Activated naive CD8-positive, alpha-beta T cell treated with anti-CD3 and anti-CD28 coated beads for 36 hours (primary cell): ENCODE measurements at regions not wholly inside any gene's neighbourhood (a gene's known extent, or its start where the extent isn't known, plus 50 kb on each side); places are given as distances from the start of the nearest gene placed in this dataset.

ENCODE experiments used
- DNase-seq: peaks from one replicate; pipeline ENCODE4 v3.0.0; 2021
- H3K27ac Mint-ChIP-seq: one replicate; pipeline ENCODE4 v1.8.0; 2022; ENCODE audit warnings: mild to moderate bottlenecking, moderate library complexity, mixed read lengths
- H3K27me3 Mint-ChIP-seq: one replicate; pipeline ENCODE4 v1.8.0; 2022; ENCODE audit warnings: mild to moderate bottlenecking, mixed read lengths
- H3K36me3 Mint-ChIP-seq: one replicate; pipeline ENCODE4 v1.8.0; 2021; ENCODE audit warnings: mild to moderate bottlenecking, mixed read lengths
- H3K4me1 Mint-ChIP-seq: one replicate; pipeline ENCODE4 v1.8.0; 2021; ENCODE audit warnings: mixed read lengths
- H3K4me3 Mint-ChIP-seq: one replicate; pipeline ENCODE4 v1.8.0; 2022; ENCODE audit warnings: mild to moderate bottlenecking, moderate library complexity, mixed read lengths
- H3K9me3 Mint-ChIP-seq: one replicate; pipeline ENCODE4 v1.8.0; 2022; ENCODE audit warnings: mixed read lengths

DNA sequence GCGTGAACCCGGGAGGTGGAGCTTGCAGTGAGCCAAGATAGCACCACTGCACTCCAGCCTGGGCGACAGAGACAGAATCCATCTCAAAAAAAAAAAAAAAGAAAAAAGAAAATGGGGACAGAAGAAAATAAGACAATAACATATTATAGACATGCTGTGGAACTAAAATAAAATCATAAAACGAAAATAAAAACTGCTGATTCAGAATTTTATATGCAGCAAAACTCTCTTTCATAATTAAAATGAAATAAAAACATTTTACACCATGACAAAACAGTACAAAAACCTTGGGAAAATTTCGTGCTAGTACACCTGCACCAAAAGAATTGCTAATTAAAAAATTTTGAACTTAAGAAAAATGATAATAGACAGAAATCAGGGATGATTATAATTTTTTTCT, 2245.1 kb downstream of the PCDH9 start:
- no peak overlapping the region for H3K4me3 Mint-ChIP-seq
- no peaks in the 10 kb centered on the region for H3K36me3 Mint-ChIP-seq
- H3K9me3 Mint-ChIP-seq: peaks cover 7% of the 10 kb centered on the region
- no peak for DNase-seq
- H3K27me3 Mint-ChIP-seq: no peaks in the 10 kb centered on the region
- H3K27ac Mint-ChIP-seq: no peak overlapping the region
- H3K4me1 Mint-ChIP-seq: no peaks in the 10 kb centered on the region

DNA sequence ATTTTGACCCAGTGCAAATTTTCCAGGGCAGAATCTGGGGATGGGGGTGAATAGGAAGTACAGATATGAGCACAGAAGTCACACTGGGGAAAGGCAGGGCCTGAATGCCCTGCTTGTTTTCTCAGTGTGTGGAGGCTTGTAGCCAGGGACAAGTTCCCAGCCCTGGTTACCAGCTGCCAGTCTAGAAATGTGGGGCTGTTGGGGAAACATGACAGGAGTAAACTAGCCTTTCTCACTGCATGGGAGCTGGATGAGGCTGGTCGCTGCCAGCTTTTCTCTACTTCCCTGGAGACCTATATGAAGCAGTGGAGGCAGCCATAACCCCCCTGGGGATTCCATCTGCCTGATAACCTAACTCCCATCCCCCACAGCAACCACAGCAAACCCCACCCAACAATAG, 2267.7 kb downstream of the PCDH9 start:
- H3K4me3 Mint-ChIP-seq: no peak overlapping the region
- H3K27me3 Mint-ChIP-seq: no peaks in the 10 kb centered on the region
- no peaks in the 10 kb centered on the region for H3K36me3 Mint-ChIP-seq
- no peak for DNase-seq
- no peak overlapping the region for H3K27ac Mint-ChIP-seq
- peaks cover 9% of the 10 kb centered on the region for H3K9me3 Mint-ChIP-seq
- no peaks in the 10 kb centered on the region for H3K4me1 Mint-ChIP-seq

DNA sequence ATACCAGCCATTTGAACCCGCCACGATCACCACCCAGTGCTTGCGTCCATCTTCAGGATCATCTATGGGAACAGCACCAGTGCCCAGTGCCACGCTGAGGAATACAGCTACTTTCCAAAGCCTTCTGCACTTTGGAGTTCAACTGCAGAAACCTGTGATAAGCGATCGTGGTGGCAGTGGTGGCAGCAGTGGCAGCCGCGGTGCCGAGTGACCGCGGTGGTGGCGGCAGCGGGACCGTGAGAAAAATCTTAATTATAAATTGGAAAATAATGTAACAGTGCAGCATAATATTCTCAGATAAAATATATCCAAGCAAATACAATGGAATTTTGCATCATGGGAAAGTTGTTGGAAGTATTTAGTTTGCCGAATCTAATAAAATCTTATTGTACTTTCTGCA, 2270.9 kb downstream of the PCDH9 start:
- H3K4me3 Mint-ChIP-seq: no peak overlapping the region
- no peak overlapping the region for H3K27ac Mint-ChIP-seq
- H3K9me3 Mint-ChIP-seq: peaks cover 4% of the 10 kb centered on the region
- H3K36me3 Mint-ChIP-seq: no peaks in the 10 kb centered on the region
- no peaks in the 10 kb centered on the region for H3K27me3 Mint-ChIP-seq
- no peaks in the 10 kb centered on the region for H3K4me1 Mint-ChIP-seq
- no peak for DNase-seq

DNA sequence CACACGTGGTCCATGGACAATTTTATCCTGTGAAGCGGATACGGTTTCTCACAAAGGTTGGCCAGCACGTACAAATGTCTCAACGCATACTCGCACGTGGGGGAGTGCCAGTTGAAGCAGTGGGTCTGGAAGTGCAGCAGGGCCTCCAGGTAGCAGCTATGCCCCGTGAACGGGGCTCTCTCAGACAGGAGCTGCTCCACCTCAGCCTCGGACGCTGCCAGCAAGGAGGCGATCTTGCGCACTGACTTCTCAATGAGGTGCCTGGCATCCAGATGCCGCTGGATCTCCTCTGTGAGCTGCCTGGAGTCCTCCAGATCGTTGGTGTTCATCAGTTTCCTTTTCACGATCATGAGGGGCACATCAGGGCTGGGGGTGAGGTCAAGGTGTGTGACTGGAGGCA, 2272.0 kb downstream of the PCDH9 start:
- no peaks in the 10 kb centered on the region for H3K36me3 Mint-ChIP-seq
- peaks cover 4% of the 10 kb centered on the region for H3K9me3 Mint-ChIP-seq
- H3K27me3 Mint-ChIP-seq: no peaks in the 10 kb centered on the region
- no peak overlapping the region for H3K27ac Mint-ChIP-seq
- H3K4me3 Mint-ChIP-seq: no peak overlapping the region
- no peak for DNase-seq
- H3K4me1 Mint-ChIP-seq: no peaks in the 10 kb centered on the region

DNA sequence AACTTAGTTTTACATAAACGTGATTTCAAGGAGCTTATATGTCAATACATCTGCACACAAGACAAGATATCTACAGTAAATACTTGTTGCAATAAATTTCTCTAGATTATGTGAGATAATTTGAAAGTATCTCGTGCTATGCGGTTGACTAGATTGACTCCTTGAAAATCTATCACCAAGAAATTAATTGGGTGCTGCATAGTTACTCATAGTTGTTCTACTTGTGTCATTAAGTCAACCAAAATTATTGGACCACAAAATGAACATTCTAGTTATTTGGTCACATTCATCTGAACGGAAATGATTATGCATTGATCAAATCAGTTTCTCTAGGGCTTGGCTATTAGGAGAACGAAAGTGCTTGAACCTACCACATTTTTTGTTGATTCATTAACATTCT, 2291.5 kb downstream of the PCDH9 start:
- Mint-ChIP-seq H3K9me3 (no peaks in the 10 kb centered on the region), H3K36me3 (no peaks in the 10 kb centered on the region), H3K27me3 (no peaks in the 10 kb centered on the region), H3K4me3 (no peak overlapping the region), H3K4me1 (no peaks in the 10 kb centered on the region), H3K27ac (no peak overlapping the region)
- no peak for DNase-seq

DNA sequence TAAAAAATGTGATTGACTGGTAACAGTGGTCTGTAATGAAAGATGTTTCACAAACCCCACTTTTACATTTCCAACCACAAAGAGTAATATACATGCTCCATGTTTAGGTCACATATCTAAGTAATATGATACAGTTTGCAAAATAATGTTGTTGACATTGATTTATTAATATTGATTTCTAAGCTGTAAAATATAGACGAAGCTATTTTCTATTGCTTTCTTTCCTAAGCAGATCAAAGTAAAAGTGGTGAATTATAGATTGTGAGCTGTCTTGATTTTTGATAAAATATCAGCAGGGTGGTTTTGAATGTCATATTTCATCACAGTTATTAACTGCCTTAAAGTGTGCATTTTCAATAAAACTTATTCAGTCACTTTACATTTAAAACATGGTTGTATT, 2292.8 kb downstream of the PCDH9 start:
- Mint-ChIP-seq H3K36me3 (no peaks in the 10 kb centered on the region), H3K4me1 (no peaks in the 10 kb centered on the region), H3K27me3 (no peaks in the 10 kb centered on the region), H3K4me3 (no peak overlapping the region), H3K9me3 (no peaks in the 10 kb centered on the region), H3K27ac (no peak overlapping the region)
- no peak for DNase-seq

DNA sequence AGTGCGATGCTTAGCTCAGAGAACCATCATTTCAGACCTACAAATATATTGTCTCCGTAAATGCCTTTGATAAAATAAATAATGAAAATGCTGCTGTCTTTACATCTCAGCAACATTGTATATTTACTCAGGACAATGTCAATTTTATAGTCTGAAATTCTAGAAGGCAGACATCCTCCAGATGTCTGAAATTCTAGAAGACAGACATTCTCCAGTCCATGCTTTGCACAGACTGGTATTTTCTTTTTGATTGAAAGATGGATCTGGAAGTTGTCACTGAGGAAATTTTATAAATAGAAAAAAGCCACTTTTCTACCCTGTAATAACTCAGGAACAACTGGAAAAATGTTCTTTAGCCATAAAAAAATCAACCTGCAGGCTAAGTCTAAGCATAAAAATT, 2293.3 kb downstream of the PCDH9 start:
- H3K36me3 Mint-ChIP-seq: no peaks in the 10 kb centered on the region
- H3K4me1 Mint-ChIP-seq: no peaks in the 10 kb centered on the region
- no peaks in the 10 kb centered on the region for H3K9me3 Mint-ChIP-seq
- no peak overlapping the region for H3K27ac Mint-ChIP-seq
- no peaks in the 10 kb centered on the region for H3K27me3 Mint-ChIP-seq
- no peak overlapping the region for H3K4me3 Mint-ChIP-seq
- DNase-seq: no peak

DNA sequence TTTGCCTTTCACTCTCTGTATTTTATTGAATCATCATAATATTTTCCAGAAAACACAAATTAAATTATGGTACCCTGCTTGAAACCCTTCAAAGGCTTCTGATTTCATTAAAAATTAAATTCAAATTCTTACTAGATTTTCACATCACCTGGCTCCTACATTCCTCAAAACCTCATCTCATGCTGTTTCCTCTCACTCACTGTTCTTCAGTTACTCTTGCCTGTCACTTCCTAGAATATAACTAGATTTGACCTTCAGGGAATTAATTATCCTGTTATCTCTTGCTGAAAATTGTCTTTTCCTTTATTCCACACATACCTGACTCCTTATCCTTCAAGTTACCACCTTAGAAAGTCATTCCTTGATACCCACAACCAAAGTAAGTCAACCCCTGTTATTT, 2294.7 kb downstream of the PCDH9 start:
- DNase-seq: no peak
- no peaks in the 10 kb centered on the region for H3K36me3 Mint-ChIP-seq
- H3K4me3 Mint-ChIP-seq: no peak overlapping the region
- H3K27me3 Mint-ChIP-seq: no peaks in the 10 kb centered on the region
- no peak overlapping the region for H3K27ac Mint-ChIP-seq
- H3K9me3 Mint-ChIP-seq: no peaks in the 10 kb centered on the region
- no peaks in the 10 kb centered on the region for H3K4me1 Mint-ChIP-seq

DNA sequence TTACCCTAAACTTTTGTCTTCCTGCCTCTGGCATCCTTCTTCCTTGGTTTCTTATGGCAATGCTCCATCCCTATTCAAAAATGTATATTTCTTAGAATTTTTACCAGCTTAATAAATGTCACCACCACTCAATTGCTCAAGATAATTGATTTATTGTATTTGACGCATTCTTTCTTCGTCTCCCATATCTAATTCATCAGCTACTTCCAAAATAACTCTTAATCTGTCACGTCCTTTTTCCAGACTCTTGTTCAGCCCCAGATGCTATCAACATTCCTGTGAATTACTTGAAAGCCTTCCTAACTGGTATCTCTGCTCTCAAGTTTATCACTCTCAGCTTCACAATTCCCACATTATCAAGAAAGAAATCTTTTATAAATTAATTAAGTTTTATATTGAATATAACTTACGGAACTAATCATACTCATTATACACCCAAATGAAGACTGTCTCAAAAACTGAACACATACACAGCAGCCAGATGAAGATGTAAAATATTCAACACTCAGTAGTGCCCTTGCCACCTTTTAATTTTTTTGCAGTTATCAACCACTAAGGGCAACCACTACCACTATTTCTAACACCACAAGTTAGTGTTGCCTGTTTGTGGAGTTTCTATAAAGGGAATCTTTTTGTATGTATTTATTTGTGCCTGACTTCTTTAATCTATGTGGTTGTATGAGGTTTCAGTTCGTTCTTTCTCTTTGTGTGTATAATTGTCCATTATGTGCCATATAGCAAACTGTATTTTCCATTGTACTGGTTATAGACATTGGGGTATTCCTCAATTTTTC, 2295.4 kb downstream of the PCDH9 start:
- H3K27me3 Mint-ChIP-seq: no peaks in the 10 kb centered on the region
- DNase-seq: no peak

DNA sequence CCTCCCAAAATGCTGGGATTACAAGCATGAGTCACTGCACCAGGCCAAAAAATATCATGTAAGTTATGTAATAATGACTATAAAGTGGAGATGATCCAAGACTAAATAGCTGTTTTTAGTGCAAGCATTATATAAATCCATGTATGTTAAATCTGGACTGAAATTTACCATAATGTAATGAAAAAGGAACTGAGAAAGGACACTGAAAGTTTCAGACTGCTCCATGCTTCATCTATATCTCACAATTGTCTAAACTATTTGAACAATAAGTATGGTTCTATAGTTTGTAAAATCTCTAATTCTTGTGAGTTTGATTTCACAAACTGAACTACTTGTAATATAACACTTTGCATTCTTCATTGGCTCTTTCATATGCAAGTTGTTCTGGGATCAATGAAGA, 2299.5 kb downstream of the PCDH9 start:
- Mint-ChIP-seq H3K27me3 (no peaks in the 10 kb centered on the region), H3K4me3 (no peak overlapping the region), H3K27ac (no peak overlapping the region), H3K36me3 (no peaks in the 10 kb centered on the region), H3K9me3 (no peaks in the 10 kb centered on the region), H3K4me1 (no peaks in the 10 kb centered on the region)
- DNase-seq: no peak

More for the DNA sequence above, 2295.4 kb downstream of the PCDH9 start:
- H3K4me1 Mint-ChIP-seq: no peaks in the 10 kb centered on the region
- no peak overlapping the region for H3K4me3 Mint-ChIP-seq
- no peaks in the 10 kb centered on the region for H3K36me3 Mint-ChIP-seq
- H3K27ac Mint-ChIP-seq: no peak overlapping the region
- H3K9me3 Mint-ChIP-seq: no peaks in the 10 kb centered on the region

DNA sequence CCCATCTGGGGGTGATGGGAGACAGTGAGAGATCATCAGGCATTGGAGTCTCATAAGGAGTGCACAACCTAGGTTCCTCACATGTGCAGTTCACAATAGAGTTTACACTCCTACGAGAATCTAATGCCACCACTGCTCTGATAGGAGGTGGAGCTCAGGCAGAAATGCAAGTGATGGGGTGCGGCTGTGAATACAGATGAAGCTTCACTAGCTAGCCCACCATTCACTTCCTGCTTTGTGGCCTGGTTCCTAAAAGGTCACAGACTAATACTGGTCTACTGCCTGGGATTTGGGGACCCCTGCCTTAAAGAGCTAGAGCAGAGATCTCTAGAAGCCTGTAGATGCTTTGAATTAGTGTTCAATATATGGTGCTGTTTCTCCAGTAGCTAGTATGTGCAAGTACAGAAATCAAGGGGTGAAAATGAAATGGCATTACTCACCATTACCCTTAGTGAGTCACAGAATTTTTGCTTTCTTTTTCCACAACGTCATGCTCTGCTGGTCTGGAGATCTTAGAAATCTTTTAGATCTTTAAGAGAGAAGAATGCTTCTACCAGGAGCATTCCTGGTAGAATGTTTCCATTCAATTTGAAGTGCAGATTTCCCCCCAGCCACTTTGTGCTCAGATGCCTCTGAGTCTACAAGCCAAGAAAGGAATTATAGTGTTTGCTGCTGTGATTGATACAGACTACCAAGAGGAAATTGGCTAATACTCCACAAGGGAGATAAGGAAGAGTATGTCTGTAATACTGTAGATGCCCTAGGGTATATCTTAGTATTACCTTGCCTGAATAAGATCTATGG, 2301.2 kb downstream of the PCDH9 start:
- no peak overlapping the region for H3K4me3 Mint-ChIP-seq
- no peaks in the 10 kb centered on the region for H3K36me3 Mint-ChIP-seq
- H3K4me1 Mint-ChIP-seq: no peaks in the 10 kb centered on the region
- no peaks in the 10 kb centered on the region for H3K9me3 Mint-ChIP-seq
- no peaks in the 10 kb centered on the region for H3K27me3 Mint-ChIP-seq
- no peak overlapping the region for H3K27ac Mint-ChIP-seq
- no peak for DNase-seq

DNA sequence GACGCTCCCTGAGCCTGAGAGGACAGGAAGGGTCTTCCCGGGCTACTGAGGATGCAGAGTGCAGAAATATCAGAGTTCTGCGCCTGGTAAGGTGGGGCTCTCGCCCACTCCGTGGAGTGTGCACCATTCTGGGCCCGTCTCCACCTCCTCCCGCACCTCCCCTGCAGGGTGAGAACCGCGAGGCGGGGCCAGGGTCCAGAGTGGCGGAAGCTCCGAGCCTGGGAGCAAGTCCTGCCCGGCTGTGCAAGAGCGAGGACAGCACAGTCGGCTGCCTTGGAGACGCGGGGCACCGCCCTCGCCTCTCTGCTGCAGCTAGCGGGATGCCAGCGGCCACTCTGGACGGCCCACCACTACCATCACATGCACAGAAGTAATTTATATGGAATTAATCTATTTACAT, 2304.4 kb downstream of the PCDH9 start:
- DNase-seq: no peak
- Mint-ChIP-seq H3K4me3 (no peak overlapping the region), H3K9me3 (peaks cover 4% of the 10 kb centered on the region), H3K27me3 (no peaks in the 10 kb centered on the region), H3K36me3 (no peaks in the 10 kb centered on the region), H3K27ac (no peak overlapping the region), H3K4me1 (no peaks in the 10 kb centered on the region)

DNA sequence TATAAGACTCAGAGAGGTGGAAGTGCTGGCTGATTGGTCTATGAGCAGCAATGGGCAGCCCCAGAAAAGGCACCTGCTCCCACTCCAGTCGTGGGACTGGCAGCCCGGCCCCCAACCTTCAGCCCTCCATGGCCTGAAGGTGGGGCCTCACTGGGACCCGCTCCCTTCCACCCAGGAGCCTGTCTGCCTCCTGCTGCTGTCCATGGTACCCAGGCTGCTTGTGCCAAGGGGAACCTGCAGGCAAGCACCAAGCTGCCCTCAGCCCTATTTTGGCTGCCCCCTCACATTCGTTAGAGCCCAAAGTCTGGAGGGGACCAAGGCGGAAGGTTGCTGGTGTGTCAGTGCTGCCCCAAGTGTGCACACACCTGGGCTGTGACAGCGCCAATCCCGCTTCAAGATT, 2304.9 kb downstream of the PCDH9 start:
- Mint-ChIP-seq H3K9me3 (peaks cover 5% of the 10 kb centered on the region), H3K4me1 (no peaks in the 10 kb centered on the region), H3K4me3 (no peak overlapping the region), H3K36me3 (no peaks in the 10 kb centered on the region), H3K27me3 (no peaks in the 10 kb centered on the region), H3K27ac (no peak overlapping the region)
- DNase-seq: no peak

DNA sequence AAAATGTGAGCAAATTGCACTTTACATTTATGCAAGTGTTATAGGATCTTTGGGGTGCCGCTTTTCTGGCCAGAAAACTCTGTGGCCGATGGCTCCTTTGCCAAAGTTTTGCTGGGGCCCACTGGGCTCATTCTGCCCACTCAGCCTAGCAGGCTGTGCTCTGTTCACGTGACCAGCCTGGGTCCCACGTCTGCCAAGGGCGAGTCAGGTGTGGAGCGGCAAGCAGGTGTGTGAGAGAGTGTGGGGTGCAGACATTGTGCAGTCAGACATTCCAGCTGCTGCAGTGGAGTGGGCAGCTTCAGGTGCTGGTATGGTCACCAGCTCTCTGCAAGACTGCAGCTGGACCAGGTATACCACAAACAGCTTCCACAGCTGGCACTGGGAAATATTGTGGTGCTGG, 2305.7 kb downstream of the PCDH9 start:
- H3K27me3 Mint-ChIP-seq: no peaks in the 10 kb centered on the region
- no peak overlapping the region for H3K4me3 Mint-ChIP-seq
- no peak for DNase-seq
- no peak overlapping the region for H3K27ac Mint-ChIP-seq
- H3K36me3 Mint-ChIP-seq: no peaks in the 10 kb centered on the region
- H3K4me1 Mint-ChIP-seq: no peaks in the 10 kb centered on the region
- peaks cover 5% of the 10 kb centered on the region for H3K9me3 Mint-ChIP-seq

DNA sequence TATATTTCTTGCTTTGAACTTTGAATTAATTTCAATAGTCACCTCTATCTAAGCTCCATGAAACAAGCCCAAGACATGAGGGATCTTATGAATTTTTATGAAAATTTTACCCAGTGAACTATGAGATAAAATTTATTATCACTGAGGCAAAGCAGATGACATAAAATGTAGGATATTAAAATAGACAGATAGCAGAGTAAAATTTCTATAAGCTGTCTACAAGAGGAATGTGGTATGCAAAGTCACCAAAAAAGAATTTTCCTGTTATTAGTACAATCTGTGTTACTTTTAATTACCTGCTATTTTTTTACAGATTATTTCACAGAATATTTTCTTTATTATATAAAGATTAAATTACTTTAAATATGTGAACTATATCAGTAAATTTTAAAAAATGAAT, 2312.6 kb downstream of the PCDH9 start:
- DNase-seq: no peak
- H3K27ac Mint-ChIP-seq: no peak overlapping the region
- no peak overlapping the region for H3K4me3 Mint-ChIP-seq
- peaks cover 13% of the 10 kb centered on the region for H3K9me3 Mint-ChIP-seq
- no peaks in the 10 kb centered on the region for H3K4me1 Mint-ChIP-seq
- H3K36me3 Mint-ChIP-seq: no peaks in the 10 kb centered on the region
- no peaks in the 10 kb centered on the region for H3K27me3 Mint-ChIP-seq

DNA sequence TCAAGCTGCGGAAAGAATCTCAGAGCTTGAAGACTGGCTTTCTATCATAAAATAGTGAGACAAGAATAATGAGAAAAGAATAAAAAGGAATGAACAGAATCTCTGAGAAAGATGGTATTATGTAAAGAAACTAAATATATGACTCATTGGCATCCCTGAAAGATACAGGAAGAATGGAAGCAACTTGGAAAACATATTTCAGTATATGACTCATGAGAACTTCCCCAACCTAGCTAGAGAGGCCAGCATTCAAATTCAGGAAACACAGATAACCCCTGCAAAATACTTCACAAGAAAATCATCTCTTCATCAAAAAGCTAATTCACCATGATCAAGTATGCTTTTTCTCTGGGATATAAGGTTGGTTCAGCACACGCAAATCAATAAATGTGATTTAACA, 2318.0 kb downstream of the PCDH9 start:
- no peaks in the 10 kb centered on the region for H3K27me3 Mint-ChIP-seq
- H3K36me3 Mint-ChIP-seq: no peaks in the 10 kb centered on the region
- no peak overlapping the region for H3K4me3 Mint-ChIP-seq
- no peaks in the 10 kb centered on the region for H3K4me1 Mint-ChIP-seq
- peaks cover 12% of the 10 kb centered on the region for H3K9me3 Mint-ChIP-seq
- H3K27ac Mint-ChIP-seq: no peak overlapping the region
- no peak for DNase-seq
